NCI-H345 treated with DMSO at 0.1 percent for 48 hours (cell line): ENCODE measurements at regions not wholly inside any gene's neighbourhood (a gene's known extent, or its start where the extent isn't known, plus 50 kb on each side); places are given as distances from the start of the nearest gene placed in this dataset.

Experiments
- DNase-seq: peaks from one replicate; lab custom pipeline; 2025; ENCODE audit not compliant: unreplicated experiment; lab: John Stamatoyannopoulos, UW

- no peak for DNase-seq
Measured at GRCh38 chr17:12365805-12366204, 299.9 kb upstream of the MYOCD start.

- no peak for DNase-seq
Measured at GRCh38 chr17:12369065-12369464, 296.6 kb upstream of the MYOCD start.

- no peak for DNase-seq
Measured at GRCh38 chr17:12376276-12376675, 289.4 kb upstream of the MYOCD start.

- DNase-seq: no peak
Measured at GRCh38 chr17:12386225-12386624, 279.5 kb upstream of the MYOCD start.

- no peak for DNase-seq
Measured at GRCh38 chr17:12388226-12388625, 277.5 kb upstream of the MYOCD start.

- no peak for DNase-seq
Measured at GRCh38 chr17:12389421-12389820, 276.3 kb upstream of the MYOCD start.

- DNase-seq: no peak
Measured at GRCh38 chr17:12390631-12391030, 275.1 kb upstream of the MYOCD start.

- no peak for DNase-seq
Measured at GRCh38 chr17:12391468-12391867, 274.2 kb upstream of the MYOCD start.

- DNase-seq: no peak
Measured at GRCh38 chr17:12395733-12396354, 269.8 kb upstream of the MYOCD start.

GRCh38 chr17:12398441-12399051 is 267.1 kb upstream of the MYOCD start:
- DNase-seq: no peak

GRCh38 chr17:12402963-12403622 is 262.6 kb upstream of the MYOCD start:
- DNase-seq: no peak

- DNase-seq: no peak
Measured at GRCh38 chr17:12403881-12404398, 261.8 kb upstream of the MYOCD start.

GRCh38 chr17:12406623-12407215 is 259.0 kb upstream of the MYOCD start:
- DNase-seq: no peak

- no peak for DNase-seq
Measured at GRCh38 chr17:12407495-12408252, 258.0 kb upstream of the MYOCD start.

GRCh38 chr17:12409082-12409481 is 256.6 kb upstream of the MYOCD start:
- DNase-seq: no peak

GRCh38 chr17:12410717-12411116 is 255.0 kb upstream of the MYOCD start:
- no peak for DNase-seq

GRCh38 chr17:12415031-12415430 is 250.7 kb upstream of the MYOCD start:
- no peak for DNase-seq

- DNase-seq: no peak
Measured at GRCh38 chr17:12421077-12421476, 244.6 kb upstream of the MYOCD start.

GRCh38 chr17:12421646-12422306 is 243.9 kb upstream of the MYOCD start:
- no peak for DNase-seq

GRCh38 chr17:12422651-12423050 is 243.0 kb upstream of the MYOCD start:
- peak; percentile 5 for DNase-seq

- no peak for DNase-seq
Measured at GRCh38 chr17:12423337-12423736, 242.4 kb upstream of the MYOCD start.
